Vagina (tissue), 2 donors: ENCODE measurements at regions not wholly inside any gene's neighbourhood (a gene's known extent, or its start where the extent isn't known, plus 50 kb on each side); places are given as distances from the start of the nearest gene placed in this dataset.

Source experiments
- CTCF ChIP-seq, 3 experiments: fragments of 450-650 bp in 2 of 3; fragments of 200-600 bp in 1 of 3; sonication (generic) in 1 of 3; IDR thresholded peaks; one replicate each; pipeline ENCODE4 v1.5.1; 2017 to 2019; ENCODE audit warnings: antibody characterized with exemption in 3 of 3, mild to moderate bottlenecking in 2 of 3, moderate library complexity in 2 of 3
- POLR2A ChIP-seq, 2 donors: fragments of 450-650 bp; IDR thresholded peaks; one replicate each; pipeline ENCODE4 v1.6.1; 2017; ENCODE audit warnings: antibody characterized with exemption in 2 of 2, mild to moderate bottlenecking in 2 of 2, moderate library complexity in 2 of 2
- POLR2AphosphoS5 ChIP-seq, 2 donors: sonication (generic); formaldehyde crosslinking; IDR thresholded peaks; one replicate each; pipeline ENCODE4 v1.9.0; 2017; ENCODE audit warnings: antibody characterized with exemption in 2 of 2, mild to moderate bottlenecking in 2 of 2, low read depth in 1 of 2; ENCODE audit not compliant: insufficient read depth in 1 of 2

GRCh38 chr9:94166236-94166975 is 82.1 kb downstream of the PTPDC1 start:
- TF ChIP-seq POLR2A (IDR thresholded peaks at IDR 0.05) (peak in 1 of 2 donors; percentile 97), CTCF (IDR thresholded peaks at IDR 0.05) (no peak), POLR2AphosphoS5 (IDR thresholded peaks at IDR 0.05; ENCODE audit: insufficient read depth in 1 of 2, low read depth in 1 of 2) (peak; percentile 82 to 88)
